Immature natural killer cell (primary cell): ENCODE measurements at regions not wholly inside any gene's neighbourhood (a gene's known extent, or its start where the extent isn't known, plus 50 kb on each side); places are given as distances from the start of the nearest gene placed in this dataset.

Experiments
- DNase-seq, 3 donors: peaks; one replicate each; pipeline ENCODE4 v3.0.0; 2022; ENCODE audit warnings: mixed read lengths in 1 of 3
- H3K27ac Mint-ChIP-seq, 6 donors: one replicate each; pipeline ENCODE4 v1.8.0; 2020; ENCODE audit warnings: mixed read lengths in 6 of 6, mild to moderate bottlenecking in 5 of 6, inconsistent platforms in 4 of 6, moderate library complexity in 3 of 6
- H3K27me3 Mint-ChIP-seq, 3 donors: one replicate each; pipeline ENCODE4 v1.8.0; 2020 to 2021; ENCODE audit warnings: low read depth in 3 of 3, mild to moderate bottlenecking in 3 of 3, mixed read lengths in 3 of 3, moderate library complexity in 3 of 3, inconsistent platforms in 1 of 3
- H3K36me3 Mint-ChIP-seq, 3 donors: one replicate each; pipeline ENCODE4 v1.8.0; 2020; ENCODE audit warnings: mixed read lengths in 3 of 3, inconsistent platforms in 2 of 3, mild to moderate bottlenecking in 2 of 3
- H3K4me1 Mint-ChIP-seq, 2 donors: one replicate each; pipeline ENCODE4 v1.8.0; 2020; ENCODE audit warnings: inconsistent platforms in 2 of 2, mild to moderate bottlenecking in 2 of 2, mixed read lengths in 2 of 2, moderate library complexity in 1 of 2
- H3K4me3 Mint-ChIP-seq, 5 donors: one replicate each; pipeline ENCODE4 v1.8.0; 2020; ENCODE audit warnings: mild to moderate bottlenecking in 5 of 5, mixed read lengths in 5 of 5, inconsistent platforms in 3 of 5, moderate library complexity in 3 of 5
- H3K9me3 Mint-ChIP-seq, 6 donors: one replicate each; pipeline ENCODE4 v1.8.0; 2020; ENCODE audit warnings: mild to moderate bottlenecking in 6 of 6, mixed read lengths in 6 of 6, inconsistent platforms in 4 of 6, moderate library complexity in 3 of 6

GRCh38 chr13:97810152-97810551, 143.3 kb upstream of the IPO5 start:
- H3K9me3 Mint-ChIP-seq, result peaks cover 0 to 8% (median under 1%) of the 10 kb centered on the region in 6 donors

GRCh38 chr13:97822377-97822776, 131.1 kb upstream of the IPO5 start:
- no peak for DNase-seq
- peaks cover 0 to 4% (median 2%) of the 10 kb centered on the region in 3 donors for H3K27me3 Mint-ChIP-seq
- H3K4me1 Mint-ChIP-seq, result no peaks in the 10 kb centered on the region
- H3K9me3 Mint-ChIP-seq, result peaks cover 0 to 3% (median 0%) of the 10 kb centered on the region in 6 donors
- H3K36me3 Mint-ChIP-seq, result no peaks in the 10 kb centered on the region
- no peak overlapping the region for H3K27ac Mint-ChIP-seq
- no peak overlapping the region for H3K4me3 Mint-ChIP-seq

More at GRCh38 chr13:97810152-97810551, 143.3 kb upstream of the IPO5 start:
- Mint-ChIP-seq H3K36me3 (no peaks in the 10 kb centered on the region), H3K4me3 (no peak overlapping the region), H3K27ac (no peak overlapping the region), H3K4me1 (no peaks in the 10 kb centered on the region), H3K27me3 (peaks cover 0 to 5% (median 0%) of the 10 kb centered on the region in 3 donors)
- no peak for DNase-seq

GRCh38 chr13:97826421-97827012, 127.0 kb upstream of the IPO5 start:
- H3K4me3 Mint-ChIP-seq, result no peak overlapping the region
- H3K27me3 Mint-ChIP-seq, result peaks cover 0 to 4% (median 2%) of the 10 kb centered on the region in 3 donors
- H3K9me3 Mint-ChIP-seq, result peaks cover 0 to 8% (median 0%) of the 10 kb centered on the region in 6 donors
- no peak overlapping the region for H3K27ac Mint-ChIP-seq
- no peak for DNase-seq
- H3K4me1 Mint-ChIP-seq, result no peaks in the 10 kb centered on the region
- H3K36me3 Mint-ChIP-seq, result no peaks in the 10 kb centered on the region

- Mint-ChIP-seq H3K27ac (no peak overlapping the region), H3K4me1 (no peaks in the 10 kb centered on the region), H3K36me3 (no peaks in the 10 kb centered on the region), H3K4me3 (no peak overlapping the region), H3K9me3 (peaks cover 0 to 3% (median 0%) of the 10 kb centered on the region in 6 donors), H3K27me3 (peaks cover 0 to 8% (median 6%) of the 10 kb centered on the region in 3 donors)
- no peak for DNase-seq
These were observed 119.2 kb upstream of the IPO5 start for GRCh38 chr13:97834250-97834649.

- no peak overlapping the region for H3K4me3 Mint-ChIP-seq
- no peaks in the 10 kb centered on the region for H3K4me1 Mint-ChIP-seq
- peaks cover 0 to 2% (median 0%) of the 10 kb centered on the region in 6 donors for H3K9me3 Mint-ChIP-seq
- no peaks in the 10 kb centered on the region for H3K36me3 Mint-ChIP-seq
- peaks cover 2 to 13% (median 7%) of the 10 kb centered on the region in 3 donors for H3K27me3 Mint-ChIP-seq
- H3K27ac Mint-ChIP-seq, result no peak overlapping the region
- DNase-seq, result no peak
These were observed 110.3 kb upstream of the IPO5 start for GRCh38 chr13:97843189-97843588.

- H3K27me3 Mint-ChIP-seq, result peaks cover 2 to 12% (median 11%) of the 10 kb centered on the region in 3 donors
- no peaks in the 10 kb centered on the region for H3K36me3 Mint-ChIP-seq
- H3K4me3 Mint-ChIP-seq, result no peak overlapping the region
- H3K27ac Mint-ChIP-seq, result no peak overlapping the region
- DNase-seq, result no peak
- peaks cover 0 to 2% (median 0%) of the 10 kb centered on the region in 6 donors for H3K9me3 Mint-ChIP-seq
- no peaks in the 10 kb centered on the region for H3K4me1 Mint-ChIP-seq
These were observed 109.3 kb upstream of the IPO5 start for GRCh38 chr13:97844151-97844550.

- Mint-ChIP-seq H3K36me3 (no peaks in the 10 kb centered on the region), H3K27ac (no peak overlapping the region), H3K4me1 (no peaks in the 10 kb centered on the region), H3K27me3 (peaks cover 4 to 11% (median 7%) of the 10 kb centered on the region in 3 donors), H3K4me3 (no peak overlapping the region), H3K9me3 (no peaks in the 10 kb centered on the region)
- DNase-seq, result no peak
These were observed 104.6 kb upstream of the IPO5 start for GRCh38 chr13:97848886-97849285.

- Mint-ChIP-seq H3K4me1 (no peaks in the 10 kb centered on the region), H3K36me3 (no peaks in the 10 kb centered on the region), H3K9me3 (no peaks in the 10 kb centered on the region), H3K4me3 (no peak overlapping the region), H3K27ac (no peak overlapping the region), H3K27me3 (peaks cover 4 to 9% (median 4%) of the 10 kb centered on the region in 3 donors)
- no peak for DNase-seq
These were observed 104.2 kb upstream of the IPO5 start for GRCh38 chr13:97849305-97849704.

- no peak for DNase-seq
- Mint-ChIP-seq H3K36me3 (no peaks in the 10 kb centered on the region), H3K4me3 (no peak overlapping the region), H3K4me1 (no peaks in the 10 kb centered on the region), H3K9me3 (no peaks in the 10 kb centered on the region), H3K27ac (no peak overlapping the region), H3K27me3 (peaks cover under 1 to 8% (median 4%) of the 10 kb centered on the region in 3 donors)
These were observed 102.2 kb upstream of the IPO5 start for GRCh38 chr13:97851269-97851668.

GRCh38 chr13:97852181-97852874, 101.1 kb upstream of the IPO5 start:
- no peaks in the 10 kb centered on the region for H3K9me3 Mint-ChIP-seq
- peaks cover 0 to 8% (median 4%) of the 10 kb centered on the region in 3 donors for H3K27me3 Mint-ChIP-seq
- no peaks in the 10 kb centered on the region for H3K4me1 Mint-ChIP-seq
- H3K27ac Mint-ChIP-seq, result no peak overlapping the region
- no peak overlapping the region for H3K4me3 Mint-ChIP-seq
- H3K36me3 Mint-ChIP-seq, result no peaks in the 10 kb centered on the region
- DNase-seq, result no peak

GRCh38 chr13:97853550-97853949, 99.9 kb upstream of the IPO5 start:
- Mint-ChIP-seq H3K27ac (no peak overlapping the region), H3K9me3 (no peaks in the 10 kb centered on the region), H3K4me3 (no peak overlapping the region), H3K27me3 (peaks cover 0 to 9% (median 4%) of the 10 kb centered on the region in 3 donors), H3K4me1 (no peaks in the 10 kb centered on the region), H3K36me3 (no peaks in the 10 kb centered on the region)
- no peak for DNase-seq

GRCh38 chr13:97855570-97856303, 97.7 kb upstream of the IPO5 start:
- Mint-ChIP-seq H3K27ac (no peak overlapping the region), H3K9me3 (peaks cover 0 to 2% (median 0%) of the 10 kb centered on the region in 6 donors), H3K4me1 (no peaks in the 10 kb centered on the region), H3K4me3 (no peak overlapping the region), H3K36me3 (no peaks in the 10 kb centered on the region), H3K27me3 (peaks cover 0 to 7% (median 2%) of the 10 kb centered on the region in 3 donors)
- DNase-seq, result peak in 2 of 3 donors; percentile 1 to 7

GRCh38 chr13:97856304-97856675, 97.2 kb upstream of the IPO5 start:
- Mint-ChIP-seq H3K27me3 (peaks cover 0 to 7% (median 2%) of the 10 kb centered on the region in 3 donors), H3K36me3 (no peaks in the 10 kb centered on the region), H3K9me3 (peaks cover 0 to 2% (median 0%) of the 10 kb centered on the region in 6 donors), H3K4me1 (no peaks in the 10 kb centered on the region), H3K4me3 (no peak overlapping the region), H3K27ac (no peak overlapping the region)
- no peak for DNase-seq

- no peak overlapping the region for H3K27ac Mint-ChIP-seq
- peaks cover 0 to 2% (median 0%) of the 10 kb centered on the region in 6 donors for H3K9me3 Mint-ChIP-seq
- no peaks in the 10 kb centered on the region for H3K4me1 Mint-ChIP-seq
- no peaks in the 10 kb centered on the region for H3K36me3 Mint-ChIP-seq
- peaks cover 0 to 7% (median 3%) of the 10 kb centered on the region in 3 donors for H3K27me3 Mint-ChIP-seq
- no peak overlapping the region for H3K4me3 Mint-ChIP-seq
- DNase-seq, result no peak
These were observed 95.3 kb upstream of the IPO5 start for GRCh38 chr13:97858161-97858560.
